ENCODE measurements at regions not wholly inside any gene's neighbourhood (a gene's known extent, or its start where the extent isn't known, plus 50 kb on each side); places are given as distances from the start of the nearest gene placed in this dataset.
"Not testable (repeated sequence)": the region's sequence is repeated elsewhere in the genome, so short reads cannot be mapped to it uniquely, and the experiment has no call there.

GRCh38 chr10:121138918-121139317 is 287.8 kb downstream of the WDR11 start:
- Histone ChIP-seq H3K9me3 (no peaks in the 10 kb centered on the region; the same call in 1 of the 2 replicates), H2AFZ (ENCODE audit: low read depth) (no peak overlapping the region), H3K4me3 (ENCODE audit: low read depth in 2 of 2, low read length in 1 of 2) (no peak overlapping the region), H3K27ac (ENCODE audit: low read depth in 2 of 2, low read length in 1 of 2) (no peak overlapping the region), H3K79me2 (ENCODE audit: insufficient read depth) (no peaks in the 10 kb centered on the region), H3K4me2 (no peak overlapping the region), H4K20me1 (ENCODE audit: insufficient read depth) (no peaks in the 10 kb centered on the region), H3K4me1 (ENCODE audit: control insufficient read depth in 1 of 2, insufficient read depth in 2 of 2, low read depth in 1 of 2, low read length in 1 of 2) (no peaks in the 10 kb centered on the region), H3K9ac (no peak overlapping the region), H3K27me3 (ENCODE audit: insufficient read depth) (no peaks in the 10 kb centered on the region), H3K9me2 (no peaks in the 10 kb centered on the region), H3F3A (replicated peaks; ENCODE audit: insufficient read depth) (no peaks in the 10 kb centered on the region), H3K36me3 (replicated peaks in 1 of 2; ENCODE audit: control insufficient read depth in 1 of 2, insufficient read depth in 2 of 2, low read length in 1 of 2) (no peaks in the 10 kb centered on the region)
- TF ChIP-seq REST (IDR thresholded peaks at IDR 0.05; ENCODE audit: low read depth, low read length) (no peak), TCF12 (IDR thresholded peaks at IDR 0.05) (no peak), IRF3 (IDR thresholded peaks at IDR 0.05; ENCODE audit: low read depth, low read length) (no peak), MXI1 (IDR thresholded peaks at IDR 0.05; ENCODE audit: low read depth, low read length) (no peak), GATA2 (CRISPR knock-in tag; IDR thresholded peaks at IDR 0.05) (no peak), FOXJ3 (CRISPR knock-in tag; IDR thresholded peaks at IDR 0.05) (no peak), MEF2A (IDR thresholded peaks at IDR 0.05; ENCODE audit: borderline replicate concordance, low read depth) (no peak), EZH2phosphoT487 (IDR thresholded peaks at IDR 0.05; ENCODE audit: borderline replicate concordance, low read depth) (no peak), SIN3A (IDR thresholded peaks at IDR 0.05; ENCODE audit: borderline replicate concordance, low read depth, low read length) (no peak), FOSL2 (IDR thresholded peaks at IDR 0.05; ENCODE audit: borderline replicate concordance, low read depth) (no peak)
- TF ChIP-seq, protein P1, sequence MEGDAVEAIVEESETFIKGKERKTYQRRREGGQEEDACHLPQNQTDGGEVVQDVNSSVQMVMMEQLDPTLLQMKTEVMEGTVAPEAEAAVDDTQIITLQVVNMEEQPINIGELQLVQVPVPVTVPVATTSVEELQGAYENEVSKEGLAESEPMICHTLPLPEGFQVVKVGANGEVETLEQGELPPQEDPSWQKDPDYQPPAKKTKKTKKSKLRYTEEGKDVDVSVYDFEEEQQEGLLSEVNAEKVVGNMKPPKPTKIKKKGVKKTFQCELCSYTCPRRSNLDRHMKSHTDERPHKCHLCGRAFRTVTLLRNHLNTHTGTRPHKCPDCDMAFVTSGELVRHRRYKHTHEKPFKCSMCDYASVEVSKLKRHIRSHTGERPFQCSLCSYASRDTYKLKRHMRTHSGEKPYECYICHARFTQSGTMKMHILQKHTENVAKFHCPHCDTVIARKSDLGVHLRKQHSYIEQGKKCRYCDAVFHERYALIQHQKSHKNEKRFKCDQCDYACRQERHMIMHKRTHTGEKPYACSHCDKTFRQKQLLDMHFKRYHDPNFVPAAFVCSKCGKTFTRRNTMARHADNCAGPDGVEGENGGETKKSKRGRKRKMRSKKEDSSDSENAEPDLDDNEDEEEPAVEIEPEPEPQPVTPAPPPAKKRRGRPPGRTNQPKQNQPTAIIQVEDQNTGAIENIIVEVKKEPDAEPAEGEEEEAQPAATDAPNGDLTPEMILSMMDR (IDR thresholded peaks at IDR 0.05) = no peak
- TF ChIP-seq, protein P2, sequence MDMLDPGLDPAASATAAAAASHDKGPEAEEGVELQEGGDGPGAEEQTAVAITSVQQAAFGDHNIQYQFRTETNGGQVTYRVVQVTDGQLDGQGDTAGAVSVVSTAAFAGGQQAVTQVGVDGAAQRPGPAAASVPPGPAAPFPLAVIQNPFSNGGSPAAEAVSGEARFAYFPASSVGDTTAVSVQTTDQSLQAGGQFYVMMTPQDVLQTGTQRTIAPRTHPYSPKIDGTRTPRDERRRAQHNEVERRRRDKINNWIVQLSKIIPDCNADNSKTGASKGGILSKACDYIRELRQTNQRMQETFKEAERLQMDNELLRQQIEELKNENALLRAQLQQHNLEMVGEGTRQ (IDR thresholded peaks at IDR 0.05; ENCODE audit: borderline replicate concordance, low read depth, low read length) = no peak
- DNase-seq = no peak
- WGBS (ENCODE audit: low lambda C conversion rate) = 9% methylated on average over 4 of the region's 4 CpGs
- ChIA-PET POLR2A (no interaction called here), CTCF (no interaction called here)

DNA sequence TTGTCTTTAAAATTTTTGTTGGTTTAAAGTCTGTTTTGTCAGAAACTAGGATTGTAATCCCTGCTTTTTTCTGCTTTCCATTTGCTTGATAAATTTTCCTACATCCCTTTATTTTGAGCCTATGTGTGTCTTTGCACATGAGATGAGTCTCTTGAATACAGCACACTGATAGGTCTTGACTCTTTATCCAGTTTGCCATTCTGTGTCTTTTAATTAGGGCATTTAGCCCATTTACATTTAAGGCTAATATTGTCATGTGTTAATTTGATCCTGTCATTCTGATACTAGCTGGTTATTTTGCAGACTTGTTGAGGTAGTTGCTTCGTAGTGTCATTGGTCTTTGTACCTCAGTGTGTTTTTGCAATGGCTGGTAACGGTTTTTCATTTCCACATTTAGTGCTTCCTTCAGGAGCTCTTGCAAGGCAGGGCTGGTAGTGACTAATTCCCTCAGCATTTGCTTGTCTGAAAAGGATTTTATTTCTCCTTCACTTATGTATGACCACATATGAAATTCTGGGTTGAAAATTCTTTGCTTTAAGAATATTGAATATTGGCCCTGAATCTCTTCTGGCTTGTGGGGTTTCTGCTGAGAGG is 294.7 kb downstream of the WDR11 start:
- WGBS (ENCODE audit: low lambda C conversion rate) = 0% methylated on average over 2 of the region's 2 CpGs
- H2AFZ ChIP-seq (ENCODE audit: low read depth); H3K9me3 ChIP-seq; H3K4me3 ChIP-seq (ENCODE audit: low read depth in 2 of 2, low read length in 1 of 2); DNase-seq; POLR2A ChIA-PET; CTCF ChIA-PET; H3K9ac ChIP-seq; H3K79me2 ChIP-seq (ENCODE audit: insufficient read depth); H3K4me1 ChIP-seq (ENCODE audit: control insufficient read depth in 1 of 2, insufficient read depth in 2 of 2, low read depth in 1 of 2, low read length in 1 of 2); H3K27ac ChIP-seq (ENCODE audit: low read depth in 2 of 2, low read length in 1 of 2); H3K27me3 ChIP-seq (ENCODE audit: insufficient read depth); H4K20me1 ChIP-seq (ENCODE audit: insufficient read depth); H3F3A ChIP-seq (replicated peaks; ENCODE audit: insufficient read depth); H3K9me2 ChIP-seq; H3K36me3 ChIP-seq (replicated peaks in 1 of 2; ENCODE audit: control insufficient read depth in 1 of 2, insufficient read depth in 2 of 2, low read length in 1 of 2); H3K4me2 ChIP-seq: not testable (repeated sequence)

Measured in SK-N-SH (cell line).